ENCODE measurements at regions not wholly inside any gene's neighbourhood (a gene's known extent, or its start where the extent isn't known, plus 50 kb on each side); places are given as distances from the start of the nearest gene placed in this dataset.

- no peak for TF ChIP-seq CTCF (conservative IDR thresholded peaks at IDR 0.05; ENCODE audit: low read depth, low read length)
- H2AFZ ChIP-seq (ENCODE audit: low read depth), result no peak overlapping the region
Observed at GRCh38 chr5:3299441-3299840, 296.2 kb upstream of the IRX1 start.

GRCh38 chr5:3297853-3298252, 297.8 kb upstream of the IRX1 start:
- Histone ChIP-seq H3K4me3 (IDR thresholded peaks at IDR 0.05; ENCODE audit: insufficient read depth, low read depth, low read length) (no peak overlapping the region), H3K9ac (peak overlapping the region; percentile 10; the same call in 1 of the 2 replicates), H3K27me3 (ENCODE audit: insufficient read depth, low read depth) (no peaks in the 10 kb centered on the region), H3K36me3 (ENCODE audit: insufficient read depth) (no peaks in the 10 kb centered on the region), H3K79me2 (ENCODE audit: insufficient read depth, low read depth) (no peaks in the 10 kb centered on the region), H4K20me1 (ENCODE audit: insufficient read depth) (no peaks in the 10 kb centered on the region), H2AFZ (ENCODE audit: low read depth) (peak overlapping the region; percentile 11; the same call in 1 of the 2 replicates), H3K27ac (peak overlapping the region; percentile 59), H3K4me2 (peak overlapping the region; percentile 82), H3K4me1 (ENCODE audit: low read depth, poor library complexity, severe bottlenecking) (peaks cover 60% of the 10 kb centered on the region)
- TF ChIP-seq CTCF (conservative IDR thresholded peaks at IDR 0.05; ENCODE audit: low read depth, low read length), result no peak

More at GRCh38 chr5:3299441-3299840, 296.2 kb upstream of the IRX1 start:
- Histone ChIP-seq H3K36me3 (ENCODE audit: insufficient read depth) (no peaks in the 10 kb centered on the region), H3K4me2 (peak overlapping the region; percentile 82; the same call in 1 of the 2 replicates), H3K9ac (no peak overlapping the region), H3K27ac (no peak overlapping the region), H3K4me3 (IDR thresholded peaks at IDR 0.05; ENCODE audit: insufficient read depth, low read depth, low read length) (no peak overlapping the region), H3K79me2 (ENCODE audit: insufficient read depth, low read depth) (no peaks in the 10 kb centered on the region), H3K4me1 (ENCODE audit: low read depth, poor library complexity, severe bottlenecking) (peaks cover 61% of the 10 kb centered on the region), H3K27me3 (ENCODE audit: insufficient read depth, low read depth) (no peaks in the 10 kb centered on the region), H4K20me1 (ENCODE audit: insufficient read depth) (no peaks in the 10 kb centered on the region)

GRCh38 chr5:3288325-3288724, 307.3 kb upstream of the IRX1 start:
- Histone ChIP-seq H3K27ac (no peak overlapping the region), H3K4me3 (IDR thresholded peaks at IDR 0.05; ENCODE audit: insufficient read depth, low read depth, low read length) (no peak overlapping the region), H3K4me1 (ENCODE audit: low read depth, poor library complexity, severe bottlenecking) (peaks cover 10% of the 10 kb centered on the region), H2AFZ (ENCODE audit: low read depth) (no peak overlapping the region), H3K27me3 (ENCODE audit: insufficient read depth, low read depth) (no peaks in the 10 kb centered on the region), H4K20me1 (ENCODE audit: insufficient read depth) (no peaks in the 10 kb centered on the region), H3K4me2 (no peak overlapping the region), H3K36me3 (ENCODE audit: insufficient read depth) (no peaks in the 10 kb centered on the region), H3K9ac (no peak overlapping the region), H3K79me2 (ENCODE audit: insufficient read depth, low read depth) (no peaks in the 10 kb centered on the region)
- no peak for TF ChIP-seq CTCF (conservative IDR thresholded peaks at IDR 0.05; ENCODE audit: low read depth, low read length)

GRCh38 chr5:3287516-3287915, 308.1 kb upstream of the IRX1 start:
- no peaks in the 10 kb centered on the region for H3K36me3 ChIP-seq (ENCODE audit: insufficient read depth)
- no peaks in the 10 kb centered on the region for H4K20me1 ChIP-seq (ENCODE audit: insufficient read depth)
- H3K79me2 ChIP-seq (ENCODE audit: insufficient read depth, low read depth), result no peaks in the 10 kb centered on the region
- H2AFZ ChIP-seq (ENCODE audit: low read depth), result no peak overlapping the region
- H3K4me1 ChIP-seq (ENCODE audit: low read depth, poor library complexity, severe bottlenecking), result peaks cover 10% of the 10 kb centered on the region
- no peak overlapping the region for H3K4me3 ChIP-seq (IDR thresholded peaks at IDR 0.05; ENCODE audit: insufficient read depth, low read depth, low read length)
- no peak overlapping the region for H3K9ac ChIP-seq
- no peak for TF ChIP-seq CTCF (conservative IDR thresholded peaks at IDR 0.05; ENCODE audit: low read depth, low read length)
- no peak overlapping the region for H3K27ac ChIP-seq
- no peaks in the 10 kb centered on the region for H3K27me3 ChIP-seq (ENCODE audit: insufficient read depth, low read depth)
- H3K4me2 ChIP-seq, result no peak overlapping the region

Data from KMS-11 (cell line).